Body of pancreas (tissue), 4 donors: ENCODE measurements at regions not wholly inside any gene's neighbourhood (a gene's known extent, or its start where the extent isn't known, plus 50 kb on each side); places are given as distances from the start of the nearest gene placed in this dataset.

Source experiments
- ATAC-seq: fragments of 150-250 bp; one replicate; pipeline ENCODE4 v1.9.1; 2016
- DNase-seq, 4 donors: peaks; one replicate each; pipeline ENCODE4 v3.0.0-alpha.2; 2019
- H3K27ac ChIP-seq, 4 donors: fragments of 200-600 bp; sonication (generic); 1 replicate in 3 of 4; 2 replicates in 1 of 4; pipeline versions ENCODE4 v1.5.1 to v1.6.1; 2016 to 2019; ENCODE audit warnings: mild to moderate bottlenecking in 1 of 4, mixed read lengths in 1 of 4, moderate library complexity in 1 of 4
- H3K27me3 ChIP-seq, 2 donors: fragments of 200-600 bp; sonication (generic); one replicate each; pipeline ENCODE4 v1.6.0; 2016; ENCODE audit warnings: mild to moderate bottlenecking in 1 of 2
- H3K36me3 ChIP-seq, 2 donors: fragments of 200-600 bp; sonication (generic); replicated peaks in 1 of 2; 2 replicates each; pipeline ENCODE4 v1.5.1; 2016; ENCODE audit warnings: low read depth in 2 of 2; ENCODE audit not compliant: insufficient read depth in 1 of 2
- H3K4me1 ChIP-seq: fragments of 200-600 bp; sonication (generic); one replicate; pipeline ENCODE4 v1.6.0; 2016
- H3K4me3 ChIP-seq, 2 donors: fragments of 200-600 bp; sonication (generic); 1 replicate in 1 of 2; 2 replicates in 1 of 2; pipeline ENCODE4 v1.5.1; 2016 to 2019
- H3K9me3 ChIP-seq, 3 donors: fragments of 200-600 bp; sonication (generic); 1 replicate in 2 of 3; 2 replicates in 1 of 3; pipeline ENCODE4 v1.5.1; 2016
- POLR2A ChIP-seq, 3 donors: fragments of 450-650 bp; IDR thresholded peaks; one replicate each; pipeline ENCODE4 v1.6.1; 2016; ENCODE audit warnings: antibody characterized with exemption in 3 of 3, mild to moderate bottlenecking in 2 of 3
- WGBS, 2 donors: methylation state at CpG; one replicate each; pipeline ENCODE4 v1.1.5; 2017; 5-methylcytosine and 5-hydroxymethylcytosine counted together
- intact Hi-C: fragments of 100-400 bp; cut with DNase I; formaldehyde crosslinking; loops from one replicate; pipeline ENCODE4 v1.15.1; 2023
- TF ChIP-seq, protein P1 (sequence below), 7 experiments: fragments of 450-650 bp in 4 of 7; fragments of 200-600 bp in 3 of 7; sonication (generic) in 3 of 7; IDR thresholded peaks; one replicate each; pipeline ENCODE4 v1.5.1; 2016 to 2019; ENCODE audit warnings: antibody characterized with exemption in 7 of 7

DNA sequence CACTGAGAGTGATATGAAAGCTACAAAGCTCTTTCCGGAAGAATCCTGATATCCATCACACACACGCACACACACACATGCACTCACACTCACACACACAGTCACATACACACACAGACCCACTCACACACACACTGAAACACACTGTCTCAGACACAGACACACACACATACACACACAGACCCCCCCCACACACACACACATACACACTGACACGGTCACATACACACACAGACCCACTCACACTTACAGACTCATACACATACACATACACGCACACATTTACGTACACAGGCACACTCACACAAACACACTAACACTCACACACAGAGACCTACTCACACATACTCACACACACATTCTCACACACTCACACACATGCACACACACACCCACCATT, 58.6 kb downstream of the LIG4 start:
- no peak overlapping the region for H3K4me3 ChIP-seq
- H3K27me3 ChIP-seq, result no peaks in the 10 kb centered on the region
- DNase-seq (no peak), ATAC-seq (no peak)
- 73 to 80% methylated on average over 5 of the region's 5 CpGs for WGBS, 2 donors
- TF ChIP-seq, protein P1, sequence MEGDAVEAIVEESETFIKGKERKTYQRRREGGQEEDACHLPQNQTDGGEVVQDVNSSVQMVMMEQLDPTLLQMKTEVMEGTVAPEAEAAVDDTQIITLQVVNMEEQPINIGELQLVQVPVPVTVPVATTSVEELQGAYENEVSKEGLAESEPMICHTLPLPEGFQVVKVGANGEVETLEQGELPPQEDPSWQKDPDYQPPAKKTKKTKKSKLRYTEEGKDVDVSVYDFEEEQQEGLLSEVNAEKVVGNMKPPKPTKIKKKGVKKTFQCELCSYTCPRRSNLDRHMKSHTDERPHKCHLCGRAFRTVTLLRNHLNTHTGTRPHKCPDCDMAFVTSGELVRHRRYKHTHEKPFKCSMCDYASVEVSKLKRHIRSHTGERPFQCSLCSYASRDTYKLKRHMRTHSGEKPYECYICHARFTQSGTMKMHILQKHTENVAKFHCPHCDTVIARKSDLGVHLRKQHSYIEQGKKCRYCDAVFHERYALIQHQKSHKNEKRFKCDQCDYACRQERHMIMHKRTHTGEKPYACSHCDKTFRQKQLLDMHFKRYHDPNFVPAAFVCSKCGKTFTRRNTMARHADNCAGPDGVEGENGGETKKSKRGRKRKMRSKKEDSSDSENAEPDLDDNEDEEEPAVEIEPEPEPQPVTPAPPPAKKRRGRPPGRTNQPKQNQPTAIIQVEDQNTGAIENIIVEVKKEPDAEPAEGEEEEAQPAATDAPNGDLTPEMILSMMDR (IDR thresholded peaks at IDR 0.05), result no peak
- TF ChIP-seq POLR2A (IDR thresholded peaks at IDR 0.05), result no peak
- H3K27ac ChIP-seq, result no peak overlapping the region
- intact Hi-C loops, result loop anchor here (5.0 kb wide), 1 partner anchor 949 kb away; no protein-coding TSS in a partner anchor
- H3K9me3 ChIP-seq, result no peaks in the 10 kb centered on the region
- H3K4me1 ChIP-seq, result peaks cover 17% of the 10 kb centered on the region
- H3K36me3 ChIP-seq, result no peaks in the 10 kb centered on the region

DNA sequence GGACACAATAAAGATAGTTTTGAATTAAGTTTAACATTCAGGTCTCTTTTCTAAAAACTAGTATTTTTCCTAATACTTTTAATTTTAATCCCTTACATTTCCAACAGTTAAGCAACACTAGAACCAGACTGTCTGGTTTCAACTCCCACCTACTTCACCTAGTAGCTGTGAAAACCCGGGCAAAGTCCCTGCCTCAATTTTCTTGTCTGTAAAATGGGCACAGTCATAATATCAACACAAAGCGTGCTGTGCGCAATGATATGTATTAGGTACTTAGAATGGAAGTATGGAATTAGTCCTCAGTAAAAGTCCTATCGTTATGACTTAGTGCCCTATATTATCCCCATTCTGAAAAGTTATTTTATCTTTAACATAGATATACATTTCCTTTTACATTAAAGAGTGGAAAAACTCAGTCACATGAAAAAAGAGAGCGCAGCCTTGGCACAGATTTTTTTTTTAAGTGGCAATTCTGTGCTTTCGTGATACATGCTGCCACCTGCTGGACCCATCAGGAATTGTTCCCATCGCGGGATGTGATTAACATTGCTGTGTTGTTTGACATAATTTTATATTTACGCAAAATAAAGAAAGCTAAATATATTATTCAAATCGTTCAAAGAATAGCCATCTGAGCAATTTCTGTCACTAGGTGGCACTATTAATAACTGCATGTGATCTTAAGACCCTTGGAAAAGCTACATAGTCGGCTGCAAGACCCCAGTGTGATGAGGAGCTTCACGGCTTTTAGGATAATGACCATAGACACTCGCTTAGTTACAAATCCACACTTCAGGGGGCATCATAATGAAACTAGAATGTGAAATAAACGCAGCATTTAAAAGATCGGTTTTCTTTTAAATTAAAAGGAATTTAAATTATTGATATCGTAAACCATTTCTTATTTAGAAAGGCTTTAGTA, 59.9 kb downstream of the LIG4 start:
- 30 to 33% methylated on average over 16 of the region's 16 CpGs for WGBS, 2 donors
- Histone ChIP-seq H3K4me3 (no peak overlapping the region), H3K27me3 (no peaks in the 10 kb centered on the region), H3K4me1 (peaks cover 17% of the 10 kb centered on the region), H3K27ac (peak overlapping the region in 2 of 4 donors; percentile 54 to 76), H3K9me3 (no peaks in the 10 kb centered on the region), H3K36me3 (no peaks in the 10 kb centered on the region)
- ATAC-seq (peak; percentile 55), DNase-seq (peak; percentile 61 to 81 (median 70))
- intact Hi-C loops, result loop anchor here (5.0 kb wide), 1 partner anchor 948 kb away; no protein-coding TSS in a partner anchor
- TF ChIP-seq, protein P1 (IDR thresholded peaks at IDR 0.05), result peak; percentile 71 to 87 (median 82)
- TF ChIP-seq POLR2A (IDR thresholded peaks at IDR 0.05), result no peak

DNA sequence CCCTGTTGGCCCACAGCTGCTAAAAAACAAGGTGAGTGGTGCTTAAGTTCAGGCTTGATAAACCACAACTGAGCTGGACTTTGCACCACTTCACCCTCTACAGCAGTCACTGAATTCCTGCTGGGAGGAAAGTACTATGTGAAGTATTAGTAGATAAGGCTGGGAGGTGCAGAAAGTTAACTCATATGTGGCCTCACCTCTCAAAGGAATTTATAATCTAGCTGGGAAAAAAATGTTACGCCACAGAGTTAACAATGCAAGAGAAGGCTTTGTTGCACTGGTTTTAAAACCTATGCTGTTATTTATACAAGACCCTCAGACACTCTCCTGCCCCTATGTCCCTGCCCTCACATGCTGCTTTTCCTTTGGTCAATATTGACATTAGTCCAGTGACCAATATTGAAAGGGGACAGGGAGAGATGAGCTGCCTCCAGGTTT, 60.9 kb downstream of the LIG4 start:
- Histone ChIP-seq H3K4me1 (peaks cover 17% of the 10 kb centered on the region), H3K27ac (peak overlapping the region; percentile 32 to 76 (median 57)), H3K4me3 (no peak overlapping the region), H3K36me3 (no peaks in the 10 kb centered on the region), H3K9me3 (no peaks in the 10 kb centered on the region), H3K27me3 (no peaks in the 10 kb centered on the region)
- intact Hi-C loops, result no loop called here
- TF ChIP-seq, protein P1 (IDR thresholded peaks at IDR 0.05), result peak in 1 of 7 experiments; percentile 10
- TF ChIP-seq POLR2A (IDR thresholded peaks at IDR 0.05), result no peak
- WGBS, 2 donors, result 18 to 22% methylated on average over 1 of the region's 1 CpG
- DNase-seq (peak; percentile 37 to 71 (median 64)), ATAC-seq (peak; percentile 98)

DNA sequence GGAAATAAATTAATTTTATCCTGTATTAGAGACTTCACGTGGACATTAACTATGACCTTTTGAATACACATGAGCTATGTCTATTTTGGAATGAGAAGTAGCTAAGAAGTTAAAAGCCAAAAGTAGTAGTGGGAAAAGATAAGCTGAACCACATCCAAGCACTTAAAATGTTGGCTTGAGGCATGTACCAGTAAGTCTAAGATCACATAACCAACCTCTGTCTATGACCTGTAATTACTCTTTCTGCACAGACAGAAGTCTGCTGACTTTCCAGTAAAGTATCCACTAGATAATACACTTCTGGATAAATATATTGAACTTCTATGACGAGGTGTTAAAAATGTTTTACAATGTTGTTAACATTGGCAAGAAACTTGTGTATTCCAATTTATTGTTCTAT, 68.7 kb downstream of the LIG4 start:
- WGBS, 2 donors, result 29 to 32% methylated on average over 2 of the region's 2 CpGs
- no peaks in the 10 kb centered on the region for H3K9me3 ChIP-seq
- no peak overlapping the region for H3K27ac ChIP-seq
- no peak for DNase-seq
- no peaks in the 10 kb centered on the region for H3K4me1 ChIP-seq
- TF ChIP-seq, protein P1 (IDR thresholded peaks at IDR 0.05), result no peak
- no peak for TF ChIP-seq POLR2A (IDR thresholded peaks at IDR 0.05)
- intact Hi-C loops, result no loop called here
- ATAC-seq, result no peak
- no peak overlapping the region for H3K4me3 ChIP-seq
- no peaks in the 10 kb centered on the region for H3K36me3 ChIP-seq
- no peaks in the 10 kb centered on the region for H3K27me3 ChIP-seq
